A549 (cell line): ENCODE measurements at regions not wholly inside any gene's neighbourhood (a gene's known extent, or its start where the extent isn't known, plus 50 kb on each side); places are given as distances from the start of the nearest gene placed in this dataset.

Experiments
- ATAC-seq, 2 experiments: fragments of 200-7000 bp in 1 of 2; fragments of >200 bp in 1 of 2; cut with Nextera tagmentation in 1 of 2; cut with Tn5 transposase in 1 of 2; 3 replicates each; pipeline versions ENCODE4 v1.8.0 to v1.9.1; 2018 to 2020; ENCODE audit warnings: mild to moderate bottlenecking in 1 of 2, moderate library complexity in 1 of 2
- CTCF ChIA-PET: fragments of 300-600 bp; sonication (Branson Sonifier 250); formaldehyde crosslinking; extraction: SDS; loops from one replicate; lab custom pipeline; 2021; ENCODE audit warnings: antibody characterized with exemption, inconsistent platforms; lab: Yijun Ruan, JAX
- POLR2A ChIA-PET: fragments of 350-600 bp; formaldehyde crosslinking; extraction: SDS; loops from one replicate; lab custom pipeline; 2021; ENCODE audit warnings: antibody characterized with exemption, inconsistent platforms; lab: Yijun Ruan, JAX
- DNase-seq, 2 experiments: peaks; one replicate each; pipeline versions ENCODE4 v3.0.0 to v3.0.0-alpha.2; 2011 to 2016; ENCODE audit warnings: low read depth in 1 of 2, low spot score in 1 of 2
- FAIRE-seq: peaks from 2 replicates; lab custom pipeline; 2011; peaks lifted over from hg19 to GRCh38; lab: Jason Lieb, UNC
- H3K27ac ChIP-seq, 2 experiments: fragments of >200 bp; sonication (Bioruptor Twin); formaldehyde crosslinking; 3 replicates each; pipeline ENCODE4 v1.5.1; 2016 to 2017
- H3K4me1 ChIP-seq: fragments of >200 bp; sonication (Bioruptor Twin); formaldehyde crosslinking; 3 replicates; pipeline ENCODE4 v1.6.1; 2016
- H3K4me2 ChIP-seq: fragments of >200 bp; sonication (Bioruptor Twin); formaldehyde crosslinking; 3 replicates; pipeline ENCODE4 v1.6.1; 2016
- H3K4me3 ChIP-seq: fragments of >200 bp; sonication (Bioruptor Twin); formaldehyde crosslinking; 3 replicates; pipeline ENCODE4 v1.5.1; 2016
- H3K9me3 ChIP-seq: fragments of >200 bp; sonication (Bioruptor Twin); formaldehyde crosslinking; 3 replicates; pipeline ENCODE4 v1.6.1; 2016
- CHD4 ChIP-seq: fragments of 200-600 bp; sonication (generic); IDR thresholded peaks from 2 replicates; pipeline ENCODE4 v1.6.1; 2016; ENCODE audit warnings: antibody characterized with exemption, mild to moderate bottlenecking, borderline replicate concordance
- FOSL2 ChIP-seq, 2 experiments: fragments of 450-650 bp in 1 of 2; fragments of >200 bp in 1 of 2; sonication (Bioruptor Twin) in 1 of 2; formaldehyde crosslinking; IDR thresholded peaks; 2 replicates each; pipeline versions ENCODE4 v1.5.0 to v1.6.1; 2016 to 2020; ENCODE audit warnings: mild to moderate bottlenecking in 1 of 2, moderate library complexity in 1 of 2
- HEYL ChIP-seq: fragments of 250-450 bp; sonication (Bioruptor Pico); IDR thresholded peaks from 2 replicates; pipeline ENCODE4 v1.8.0; 2021; ENCODE audit warnings: mild to moderate bottlenecking, moderate library complexity
- HOXB13 ChIP-seq: fragments of 250-450 bp; sonication (Bioruptor Pico); IDR thresholded peaks from 2 replicates; pipeline ENCODE4 v1.5.0; 2020; ENCODE audit warnings: low read depth, mild to moderate bottlenecking, moderate library complexity
- JUN ChIP-seq, 2 experiments: fragments of >200 bp; sonication (Bioruptor Twin); formaldehyde crosslinking; IDR thresholded peaks; 2 replicates in 1 of 2; 3 replicates in 1 of 2; pipeline ENCODE4 v1.6.1; 2016 to 2017
- JUNB ChIP-seq: fragments of >200 bp; sonication (Bioruptor Twin); formaldehyde crosslinking; IDR thresholded peaks from 2 replicates; pipeline ENCODE4 v1.6.1; 2016
- MAZ ChIP-seq: fragments of 150-350 bp; IDR thresholded peaks from 2 replicates; pipeline ENCODE4 v1.6.1; 2014; ENCODE audit warnings: antibody characterized with exemption, low read depth, low read length, borderline replicate concordance
- NFE2L2 ChIP-seq: fragments of 150-350 bp; conservative IDR thresholded peaks from 2 replicates; pipeline ENCODE4 v1.6.1; 2014; ENCODE audit warnings: low read length
- PHF8 ChIP-seq: fragments of 200-600 bp; sonication (generic); IDR thresholded peaks from 2 replicates; pipeline ENCODE4 v1.6.1; 2016; ENCODE audit warnings: low read depth, mild to moderate bottlenecking, antibody characterized with exemption, moderate library complexity, borderline replicate concordance
- RARB ChIP-seq: fragments of 250-450 bp; sonication (Bioruptor Pico); IDR thresholded peaks from 2 replicates; pipeline ENCODE4 v1.8.0; 2021; ENCODE audit warnings: mild to moderate bottlenecking, moderate library complexity
- RCOR1 ChIP-seq: fragments of 150-350 bp; IDR thresholded peaks from 2 replicates; pipeline ENCODE4 v1.6.1; 2014; ENCODE audit warnings: antibody characterized with exemption, low read length, low read depth
- RNF2 ChIP-seq: fragments of 200-600 bp; sonication (generic); IDR thresholded peaks from 2 replicates; pipeline ENCODE4 v1.6.1; 2016; ENCODE audit warnings: low read depth, mild to moderate bottlenecking, antibody characterized with exemption, moderate library complexity, borderline replicate concordance
- SREBF2 ChIP-seq: fragments of 450-650 bp; IDR thresholded peaks from 2 replicates; pipeline ENCODE4 v1.6.1; 2014; ENCODE audit warnings: mild to moderate bottlenecking, moderate library complexity
- ZC3H11A ChIP-seq: fragments of 450-650 bp; IDR thresholded peaks from 2 replicates; pipeline ENCODE4 v1.6.1; 2014; ENCODE audit warnings: antibody characterized with exemption, mild to moderate bottlenecking
- ZNF302 ChIP-seq: fragments of 250-450 bp; sonication (Bioruptor Pico); IDR thresholded peaks from 2 replicates; pipeline ENCODE4 v1.9.0; 2021; ENCODE audit warnings: inconsistent platforms, mild to moderate bottlenecking, moderate library complexity
- WGBS: methylation state at CpG from one replicate; pipeline ENCODE4 v1.1.6; 2017; ENCODE audit errors: missing lambda C conversion rate; 5-methylcytosine and 5-hydroxymethylcytosine counted together
- TF ChIP-seq, protein P1 (sequence below): IDR thresholded peaks from 2 replicates; pipeline ENCODE4 v1.6.1; 2012
- TF ChIP-seq, protein P2 (sequence below): fragments of 450-650 bp; IDR thresholded peaks from 2 replicates; pipeline ENCODE4 v1.6.1; 2014; ENCODE audit warnings: antibody characterized with exemption
- TF ChIP-seq, protein P3 (sequence below): fragments of 250-450 bp; sonication (Bioruptor Pico); IDR thresholded peaks from 2 replicates; pipeline ENCODE4 v1.5.0; 2021; ENCODE audit warnings: mild to moderate bottlenecking, moderate library complexity, borderline replicate concordance
- TF ChIP-seq, protein P4 (sequence below): IDR thresholded peaks from 2 replicates; pipeline ENCODE4 v1.6.1; 2012; ENCODE audit warnings: low read depth, borderline replicate concordance
- TF ChIP-seq, protein P5 (sequence below): IDR thresholded peaks from 2 replicates; pipeline ENCODE4 v1.6.1; 2012

DNA sequence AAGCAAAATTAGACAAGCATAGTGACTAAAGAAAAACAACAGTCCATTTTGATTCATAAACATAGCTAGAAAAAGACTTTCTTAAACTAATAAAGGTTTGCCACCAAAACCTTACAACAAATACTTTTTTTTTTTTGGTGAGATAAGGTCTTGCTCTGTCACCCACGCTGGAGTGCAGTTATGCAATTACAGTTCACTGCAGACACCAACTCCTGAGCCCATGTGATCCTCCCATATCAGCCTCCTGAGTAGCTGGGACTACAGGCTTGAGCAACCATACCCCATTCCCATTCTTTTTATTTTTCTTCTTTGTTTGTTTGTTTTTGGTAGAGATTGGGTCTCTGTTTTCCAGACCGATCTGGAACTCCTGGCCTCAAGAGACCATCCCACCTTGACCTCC lies 247.2 kb upstream of the ADGRL3 start (continued):
- no peak for TF ChIP-seq ZNF302 (CRISPR knock-in tag)

DNA sequence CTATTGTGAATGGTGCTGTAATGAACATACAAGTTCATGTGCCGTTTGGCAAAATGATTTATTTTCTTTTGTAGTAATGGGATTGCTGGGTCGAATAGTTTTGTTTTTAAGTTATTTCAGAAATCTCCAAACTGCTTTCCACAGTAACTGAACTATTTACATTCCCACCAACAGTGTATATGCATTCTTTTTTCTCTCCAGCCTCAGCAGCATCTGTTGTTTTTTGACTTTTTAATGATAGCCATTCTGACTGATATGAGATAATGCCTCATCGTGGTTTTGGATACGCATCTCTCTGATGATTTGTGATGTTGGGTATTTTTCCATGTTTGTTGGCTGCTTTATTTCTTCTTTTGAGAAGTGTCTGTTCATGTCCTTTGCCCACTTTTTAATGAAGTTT lies 246.3 kb upstream of the ADGRL3 start:
- Histone ChIP-seq H3K4me3 (no peak overlapping the region), H3K4me1 (no peaks in the 10 kb centered on the region), H3K9me3 (no peaks in the 10 kb centered on the region), H3K27ac (no peak overlapping the region), H3K4me2 (no peak overlapping the region)
- FAIRE-seq (no peak), ATAC-seq (no peak), DNase-seq (no peak)
- TF ChIP-seq RNF2, result no peak
- no peak for TF ChIP-seq PHF8
- no peak for TF ChIP-seq FOSL2 (IDR thresholded peaks at IDR 0.05)
- TF ChIP-seq FOSL2 (CRISPR knock-in tag; IDR thresholded peaks at IDR 0.05), result no peak
- TF ChIP-seq JUN (IDR thresholded peaks at IDR 0.05), result no peak
- TF ChIP-seq SREBF2, result no peak
- TF ChIP-seq RARB (CRISPR knock-in tag), result no peak
- TF ChIP-seq HEYL, result no peak
- no peak for TF ChIP-seq JUNB
- TF ChIP-seq, protein P1, sequence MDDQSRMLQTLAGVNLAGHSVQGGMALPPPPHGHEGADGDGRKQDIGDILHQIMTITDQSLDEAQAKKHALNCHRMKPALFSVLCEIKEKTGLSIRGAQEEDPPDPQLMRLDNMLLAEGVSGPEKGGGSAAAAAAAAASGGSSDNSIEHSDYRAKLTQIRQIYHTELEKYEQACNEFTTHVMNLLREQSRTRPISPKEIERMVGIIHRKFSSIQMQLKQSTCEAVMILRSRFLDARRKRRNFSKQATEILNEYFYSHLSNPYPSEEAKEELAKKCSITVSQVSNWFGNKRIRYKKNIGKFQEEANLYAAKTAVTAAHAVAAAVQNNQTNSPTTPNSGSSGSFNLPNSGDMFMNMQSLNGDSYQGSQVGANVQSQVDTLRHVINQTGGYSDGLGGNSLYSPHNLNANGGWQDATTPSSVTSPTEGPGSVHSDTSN, result no peak
- WGBS, result 17% methylated on average over 4 of the region's 4 CpGs
- POLR2A ChIA-PET, result no interaction called here
- CTCF ChIA-PET, result no interaction called here

DNA sequence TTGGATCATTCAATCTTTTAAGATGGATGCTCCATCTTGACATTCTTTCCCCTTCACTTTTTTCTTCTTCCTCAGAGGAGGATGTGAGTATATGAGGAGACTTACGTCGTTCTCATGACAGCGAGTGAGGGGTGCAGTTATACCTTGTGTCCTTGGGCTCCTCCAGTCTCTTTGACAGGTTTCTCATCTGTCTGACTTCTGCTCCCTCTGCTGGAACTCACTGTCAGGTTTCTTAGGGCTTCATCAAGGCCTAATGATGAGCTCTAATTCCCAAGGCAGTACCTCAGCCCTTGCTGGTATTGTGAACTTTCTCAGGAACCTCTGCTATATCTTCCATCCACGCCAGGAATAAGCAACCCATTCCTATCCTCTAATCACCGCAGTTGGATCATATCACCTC lies 237.8 kb upstream of the ADGRL3 start:
- DNase-seq, result no peak
- H3K4me2 ChIP-seq, result no peak overlapping the region
- FAIRE-seq, result no peak
- no peak for TF ChIP-seq ZC3H11A
- TF ChIP-seq CHD4, result no peak
- TF ChIP-seq PHF8, result no peak
- TF ChIP-seq MAZ, result no peak
- TF ChIP-seq, protein P2, sequence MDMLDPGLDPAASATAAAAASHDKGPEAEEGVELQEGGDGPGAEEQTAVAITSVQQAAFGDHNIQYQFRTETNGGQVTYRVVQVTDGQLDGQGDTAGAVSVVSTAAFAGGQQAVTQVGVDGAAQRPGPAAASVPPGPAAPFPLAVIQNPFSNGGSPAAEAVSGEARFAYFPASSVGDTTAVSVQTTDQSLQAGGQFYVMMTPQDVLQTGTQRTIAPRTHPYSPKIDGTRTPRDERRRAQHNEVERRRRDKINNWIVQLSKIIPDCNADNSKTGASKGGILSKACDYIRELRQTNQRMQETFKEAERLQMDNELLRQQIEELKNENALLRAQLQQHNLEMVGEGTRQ, result no peak
- TF ChIP-seq, all 56 proteins: peak for 0
- Histone ChIP-seq H3K27ac (no peak overlapping the region), H3K4me3 (no peak overlapping the region), H3K9me3 (no peaks in the 10 kb centered on the region), H3K4me1 (no peaks in the 10 kb centered on the region)
- ChIA-PET POLR2A (no interaction called here), CTCF (no interaction called here)
- no peak for ATAC-seq
- 22% methylated on average over 5 of the region's 5 CpGs for WGBS

DNA sequence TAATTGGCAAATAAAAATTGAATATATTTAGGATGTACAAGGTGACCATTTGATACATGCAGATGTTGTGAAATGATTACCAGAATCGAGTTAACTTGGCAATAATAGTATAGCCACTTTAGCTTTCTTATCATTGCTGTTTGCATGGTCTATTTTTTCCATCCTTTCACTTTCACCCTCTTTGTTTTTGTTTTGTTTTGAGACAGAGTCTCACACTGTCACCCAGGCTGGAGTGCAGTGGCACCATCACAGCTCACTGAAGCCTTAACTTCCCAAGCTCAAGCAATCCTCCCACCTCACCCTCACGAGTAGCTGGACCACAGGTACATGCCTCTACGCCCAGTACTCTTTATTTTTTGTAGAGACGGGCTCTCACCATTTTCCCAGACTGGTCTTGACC lies 218.6 kb upstream of the ADGRL3 start:
- ATAC-seq (no peak), DNase-seq (no peak), FAIRE-seq (no peak)
- Histone ChIP-seq H3K4me1 (no peaks in the 10 kb centered on the region), H3K4me3 (no peak overlapping the region), H3K27ac (no peak overlapping the region), H3K4me2 (no peak overlapping the region), H3K9me3 (no peaks in the 10 kb centered on the region)
- ChIA-PET CTCF (no interaction called here), POLR2A (no interaction called here)
- WGBS, result 6% methylated on average over 4 of the region's 4 CpGs
- TF ChIP-seq, protein P3, sequence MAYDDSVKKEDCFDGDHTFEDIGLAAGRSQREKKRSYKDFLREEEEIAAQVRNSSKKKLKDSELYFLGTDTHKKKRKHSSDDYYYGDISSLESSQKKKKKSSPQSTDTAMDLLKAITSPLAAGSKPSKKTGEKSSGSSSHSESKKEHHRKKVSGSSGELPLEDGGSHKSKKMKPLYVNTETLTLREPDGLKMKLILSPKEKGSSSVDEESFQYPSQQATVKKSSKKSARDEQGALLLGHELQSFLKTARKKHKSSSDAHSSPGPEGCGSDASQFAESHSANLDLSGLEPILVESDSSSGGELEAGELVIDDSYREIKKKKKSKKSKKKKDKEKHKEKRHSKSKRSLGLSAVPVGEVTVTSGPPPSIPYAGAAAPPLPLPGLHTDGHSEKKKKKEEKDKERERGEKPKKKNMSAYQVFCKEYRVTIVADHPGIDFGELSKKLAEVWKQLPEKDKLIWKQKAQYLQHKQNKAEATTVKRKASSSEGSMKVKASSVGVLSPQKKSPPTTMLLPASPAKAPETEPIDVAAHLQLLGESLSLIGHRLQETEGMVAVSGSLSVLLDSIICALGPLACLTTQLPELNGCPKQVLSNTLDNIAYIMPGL (CRISPR knock-in tag), result no peak
- no peak for TF ChIP-seq NFE2L2
- TF ChIP-seq, protein P2, result no peak
- TF ChIP-seq RCOR1, result no peak
- TF ChIP-seq, protein P4, sequence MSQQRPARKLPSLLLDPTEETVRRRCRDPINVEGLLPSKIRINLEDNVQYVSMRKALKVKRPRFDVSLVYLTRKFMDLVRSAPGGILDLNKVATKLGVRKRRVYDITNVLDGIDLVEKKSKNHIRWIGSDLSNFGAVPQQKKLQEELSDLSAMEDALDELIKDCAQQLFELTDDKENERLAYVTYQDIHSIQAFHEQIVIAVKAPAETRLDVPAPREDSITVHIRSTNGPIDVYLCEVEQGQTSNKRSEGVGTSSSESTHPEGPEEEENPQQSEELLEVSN, result no peak
- TF ChIP-seq ZNF302 (CRISPR knock-in tag), result no peak
- TF ChIP-seq, protein P5, sequence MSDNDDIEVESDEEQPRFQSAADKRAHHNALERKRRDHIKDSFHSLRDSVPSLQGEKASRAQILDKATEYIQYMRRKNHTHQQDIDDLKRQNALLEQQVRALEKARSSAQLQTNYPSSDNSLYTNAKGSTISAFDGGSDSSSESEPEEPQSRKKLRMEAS, result no peak
- no peak for TF ChIP-seq HOXB13
- TF ChIP-seq HEYL, result no peak
